Endometrial microvascular endothelial cells (primary cell): ENCODE measurements at regions not wholly inside any gene's neighbourhood (a gene's known extent, or its start where the extent isn't known, plus 50 kb on each side); places are given as distances from the start of the nearest gene placed in this dataset.
"Not testable (repeated sequence)": the region's sequence is repeated elsewhere in the genome, so short reads cannot be mapped to it uniquely, and the experiment has no call there.

Experiments
- in situ Hi-C: cut with HindIII; loops from 2 replicates; pipeline ENCODE4 v1.10.0; 2017; ENCODE audit warnings: low sequenced_read_pairs, low pct_unique_long_range_greater_than_20kb; ENCODE audit errors: inconsistent ontology term

GRCh38 chr10:8171008-8171407 lies 116.5 kb downstream of the GATA3 start:
- in situ Hi-C loops, result no loop called here

- in situ Hi-C loops, result no loop called here
These were observed 118.1 kb downstream of the GATA3 start for GRCh38 chr10:8172604-8173003.

- in situ Hi-C loops, result no loop called here
These were observed 118.9 kb downstream of the GATA3 start for GRCh38 chr10:8173243-8173865.

- in situ Hi-C loops, result no loop called here
These were observed 119.4 kb downstream of the GATA3 start for GRCh38 chr10:8173866-8174243.

- in situ Hi-C loops, result no loop called here
These were observed 120.3 kb downstream of the GATA3 start for GRCh38 chr10:8174762-8175161.

- in situ Hi-C loops, result not testable (repeated sequence)
These were observed 123.0 kb downstream of the GATA3 start for GRCh38 chr10:8177526-8177925.

GRCh38 chr10:8179773-8180172 lies 125.3 kb downstream of the GATA3 start:
- in situ Hi-C loops, result not testable (repeated sequence)

- in situ Hi-C loops, result no loop called here
These were observed 126.0 kb downstream of the GATA3 start for GRCh38 chr10:8180360-8181109.

GRCh38 chr10:8181496-8182157 lies 127.1 kb downstream of the GATA3 start:
- in situ Hi-C loops, result no loop called here

GRCh38 chr10:8182806-8183205 lies 128.3 kb downstream of the GATA3 start:
- in situ Hi-C loops, result no loop called here

GRCh38 chr10:8183241-8183704 lies 128.8 kb downstream of the GATA3 start:
- in situ Hi-C loops, result no loop called here

- in situ Hi-C loops, result no loop called here
These were observed 132.7 kb downstream of the GATA3 start for GRCh38 chr10:8187171-8187666.

- in situ Hi-C loops, result no loop called here
These were observed 135.0 kb downstream of the GATA3 start for GRCh38 chr10:8189458-8189857.

GRCh38 chr10:8192301-8192700 lies 137.8 kb downstream of the GATA3 start:
- in situ Hi-C loops, result no loop called here

GRCh38 chr10:8193546-8193945 lies 139.1 kb downstream of the GATA3 start:
- in situ Hi-C loops, result no loop called here

GRCh38 chr10:8194050-8194449 lies 139.6 kb downstream of the GATA3 start:
- in situ Hi-C loops, result no loop called here

- in situ Hi-C loops, result no loop called here
These were observed 152.4 kb downstream of the GATA3 start for GRCh38 chr10:8206882-8207281.

GRCh38 chr10:8211631-8212030 lies 157.1 kb downstream of the GATA3 start:
- in situ Hi-C loops, result no loop called here

- in situ Hi-C loops, result no loop called here
These were observed 159.2 kb downstream of the GATA3 start for GRCh38 chr10:8213735-8214134.

GRCh38 chr10:8214587-8214986 lies 160.1 kb downstream of the GATA3 start:
- in situ Hi-C loops, result no loop called here
